SHP77 (cell line): ENCODE measurements at regions not wholly inside any gene's neighbourhood (a gene's known extent, or its start where the extent isn't known, plus 50 kb on each side); places are given as distances from the start of the nearest gene placed in this dataset.
"Not testable (repeated sequence)": the region's sequence is repeated elsewhere in the genome, so short reads cannot be mapped to it uniquely, and the experiment has no call there.

ENCODE experiments used
- DNase-seq, 2 experiments: peaks; one replicate each; lab custom pipeline; 2025; lab: John Stamatoyannopoulos, UW

GRCh38 chr11:22049276-22049675 lies 143.6 kb upstream of the ANO5 start:
- no peak for DNase-seq

GRCh38 chr11:22065472-22065871 lies 127.4 kb upstream of the ANO5 start:
- DNase-seq, result no peak

- DNase-seq, result no peak
Observed at GRCh38 chr11:22069844-22070243, 123.0 kb upstream of the ANO5 start.

GRCh38 chr11:22076271-22076930 lies 116.5 kb upstream of the ANO5 start:
- DNase-seq, result no peak

GRCh38 chr11:22078063-22078462 lies 114.8 kb upstream of the ANO5 start:
- DNase-seq, result no peak

GRCh38 chr11:22079133-22079872 lies 113.6 kb upstream of the ANO5 start:
- no peak for DNase-seq

GRCh38 chr11:22082178-22082577 lies 110.7 kb upstream of the ANO5 start:
- no peak for DNase-seq

GRCh38 chr11:22082788-22083187 lies 110.1 kb upstream of the ANO5 start:
- DNase-seq, result no peak

- DNase-seq, result no peak
Observed at GRCh38 chr11:22084056-22084455, 108.8 kb upstream of the ANO5 start.

- DNase-seq, result no peak
Observed at GRCh38 chr11:22084564-22084963, 108.3 kb upstream of the ANO5 start.

- DNase-seq, result no peak
Observed at GRCh38 chr11:22089609-22090008, 103.3 kb upstream of the ANO5 start.

GRCh38 chr11:22106566-22106965 lies 86.3 kb upstream of the ANO5 start:
- no peak for DNase-seq

GRCh38 chr11:22115470-22116029 lies 77.3 kb upstream of the ANO5 start:
- DNase-seq, result no peak

GRCh38 chr11:22127981-22128380 lies 64.9 kb upstream of the ANO5 start:
- not testable (repeated sequence) for DNase-seq

- DNase-seq, result no peak
Observed at GRCh38 chr11:22130462-22131053, 62.3 kb upstream of the ANO5 start.

- no peak for DNase-seq
Observed at GRCh38 chr11:22133776-22134175, 59.1 kb upstream of the ANO5 start.

GRCh38 chr11:22138264-22138663 lies 54.6 kb upstream of the ANO5 start:
- no peak for DNase-seq
